HG03520 (cell line): ENCODE measurements at regions not wholly inside any gene's neighbourhood (a gene's known extent, or its start where the extent isn't known, plus 50 kb on each side); places are given as distances from the start of the nearest gene placed in this dataset.
A peak's percentile ranks its signal among the peaks of the same experiment; 100 is the strongest.

Experiments
- ATAC-seq: cut with Tn5 transposase; IDR thresholded peaks from one replicate; pipeline ENCODE4 v1.9.1; 2021; ENCODE audit warnings: mild to moderate bottlenecking, moderate library complexity; ENCODE audit not compliant: unreplicated experiment

- no peak for ATAC-seq
Measured at GRCh38 chr2:57864926-57865325, 181.7 kb upstream of the VRK2 start.

- no peak for ATAC-seq
Measured at GRCh38 chr2:57867730-57868129, 178.9 kb upstream of the VRK2 start.

DNA sequence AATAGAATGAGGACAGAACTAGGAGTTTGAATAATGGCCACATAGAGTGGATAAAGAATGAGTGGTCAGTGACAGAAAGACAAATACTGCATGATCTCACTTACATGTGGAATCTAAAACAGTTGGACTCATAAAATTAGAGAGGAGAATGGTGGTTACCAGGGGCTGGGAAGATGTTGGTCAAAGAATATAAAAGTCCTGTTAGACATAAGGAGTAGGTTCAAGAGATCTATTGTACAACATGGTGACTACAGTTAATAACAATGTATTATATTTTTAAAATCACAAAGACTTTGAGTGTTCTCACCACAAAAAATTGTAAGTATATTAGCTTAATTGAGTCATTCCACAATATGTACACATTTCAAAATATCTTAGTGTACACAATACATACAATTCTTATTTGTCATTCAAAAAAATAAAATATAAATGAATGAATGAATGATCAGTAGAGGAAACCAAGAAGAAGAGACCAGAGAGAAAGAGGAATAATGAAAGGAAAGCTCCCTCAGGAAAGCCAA is 177.9 kb upstream of the VRK2 start:
- no peak for ATAC-seq

DNA sequence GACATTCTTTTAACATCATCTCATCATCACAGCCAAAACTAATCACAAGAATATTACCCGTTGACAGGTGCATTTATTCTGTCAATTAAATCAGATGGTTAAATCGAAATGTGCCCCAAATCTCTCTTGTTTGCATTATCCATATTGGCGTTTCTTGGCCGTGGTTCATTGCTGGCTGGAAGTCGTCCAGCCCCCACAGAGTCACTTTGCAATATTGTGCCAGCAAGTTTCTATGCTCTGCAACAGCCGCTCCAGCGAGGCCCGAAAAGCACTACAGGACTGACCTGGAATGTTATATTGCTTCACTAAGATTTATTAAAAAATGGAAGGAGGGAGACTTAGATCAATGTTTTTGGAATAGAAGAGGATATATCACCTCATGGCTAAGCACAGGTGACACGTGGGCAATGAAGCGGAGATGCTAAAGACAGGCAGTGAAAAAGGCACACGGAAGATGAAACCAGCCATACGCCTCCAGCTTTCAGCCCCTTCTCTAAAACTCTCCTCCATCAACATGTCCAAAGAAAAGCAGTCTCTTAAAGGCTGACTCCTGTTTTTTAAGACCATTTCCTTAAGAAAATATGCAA is 176.8 kb upstream of the VRK2 start:
- no peak for ATAC-seq

- ATAC-seq: no peak
Measured at GRCh38 chr2:57876313-57876712, 170.3 kb upstream of the VRK2 start.

DNA sequence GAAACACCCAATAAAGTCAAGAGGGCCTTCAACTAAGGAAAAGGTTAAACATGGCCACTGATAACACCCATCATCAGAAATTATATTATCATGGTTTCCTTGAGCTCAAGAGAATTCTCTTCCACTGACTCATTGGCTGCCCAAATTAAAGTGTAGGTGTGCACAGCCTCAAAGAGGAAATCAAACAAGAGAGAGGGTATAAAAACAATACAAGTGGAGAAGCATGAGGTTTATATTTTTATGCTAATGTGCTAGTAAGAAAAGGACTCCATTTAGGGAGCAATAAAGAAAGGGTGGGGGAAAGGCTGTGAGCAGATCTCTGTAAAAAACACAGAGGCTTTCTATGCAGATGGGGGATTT is 168.8 kb upstream of the VRK2 start:
- no peak for ATAC-seq

GRCh38 chr2:57878171-57878865 is 168.3 kb upstream of the VRK2 start:
- no peak for ATAC-seq

- ATAC-seq: no peak
Measured at GRCh38 chr2:57878866-57879210, 167.8 kb upstream of the VRK2 start.

DNA sequence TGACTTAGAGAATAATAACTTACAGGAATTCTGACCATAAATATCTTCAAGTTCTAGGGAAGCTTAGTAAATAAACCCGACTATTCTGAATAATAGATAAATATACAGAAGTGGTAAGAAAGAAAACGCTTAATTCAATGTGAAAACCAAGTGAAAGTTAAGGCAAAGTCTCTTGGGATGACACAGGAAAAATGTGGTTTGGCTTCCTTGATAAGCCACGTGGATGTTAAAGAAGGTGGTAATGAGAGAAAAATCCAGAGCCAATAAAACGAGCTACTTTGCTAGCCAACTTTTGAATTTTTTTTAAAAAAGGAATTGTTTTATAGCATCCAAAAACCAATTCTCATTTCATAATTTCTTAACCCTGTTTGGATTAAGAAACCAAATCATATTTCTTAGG is 166.2 kb upstream of the VRK2 start:
- no peak for ATAC-seq

GRCh38 chr2:57880967-57881366 is 165.6 kb upstream of the VRK2 start:
- ATAC-seq: no peak

DNA sequence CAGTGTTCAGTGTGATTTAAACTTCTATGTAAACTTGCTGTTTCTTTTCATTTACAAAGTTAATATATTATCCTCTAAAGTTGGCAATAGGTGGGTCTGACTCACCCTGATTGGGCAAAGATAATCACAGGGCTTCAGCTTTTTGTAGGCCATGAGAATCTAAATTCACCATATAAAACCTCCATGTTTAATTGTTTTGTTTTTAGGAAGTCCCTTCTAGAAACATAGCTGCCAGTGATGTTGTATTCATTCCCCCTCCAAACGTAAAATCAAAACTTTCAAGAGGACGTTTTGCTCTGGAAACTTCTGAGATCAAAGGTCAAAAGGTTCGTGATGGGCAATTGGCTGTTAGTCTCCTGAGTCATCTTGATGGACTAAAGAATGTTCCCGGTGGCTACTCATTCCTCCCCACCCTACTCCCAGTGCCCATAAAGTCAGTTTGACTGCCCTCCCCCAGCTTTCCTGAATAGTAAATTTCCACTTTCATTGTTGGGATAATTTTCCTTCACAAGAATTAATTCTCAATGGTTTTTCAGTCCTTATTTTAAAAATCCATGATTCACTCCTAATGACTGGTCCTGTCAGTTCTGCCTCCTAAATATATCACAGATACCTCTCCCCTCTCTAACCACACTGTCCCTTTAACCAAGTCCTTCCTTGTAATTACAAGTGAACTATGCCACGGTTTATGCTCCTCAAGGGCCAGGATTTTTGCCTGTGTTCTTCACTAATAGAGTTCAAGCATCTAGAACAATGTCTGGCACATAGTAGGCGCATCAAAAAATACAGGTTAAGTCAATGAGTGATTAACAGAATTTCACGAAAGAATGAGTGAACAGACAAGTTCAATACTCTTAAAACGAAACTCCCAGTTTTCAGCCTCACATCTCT is 164.4 kb upstream of the VRK2 start:
- no peak for ATAC-seq

GRCh38 chr2:57882895-57883515 is 163.6 kb upstream of the VRK2 start:
- no peak for ATAC-seq

GRCh38 chr2:57884281-57884680 is 162.3 kb upstream of the VRK2 start:
- no peak for ATAC-seq

DNA sequence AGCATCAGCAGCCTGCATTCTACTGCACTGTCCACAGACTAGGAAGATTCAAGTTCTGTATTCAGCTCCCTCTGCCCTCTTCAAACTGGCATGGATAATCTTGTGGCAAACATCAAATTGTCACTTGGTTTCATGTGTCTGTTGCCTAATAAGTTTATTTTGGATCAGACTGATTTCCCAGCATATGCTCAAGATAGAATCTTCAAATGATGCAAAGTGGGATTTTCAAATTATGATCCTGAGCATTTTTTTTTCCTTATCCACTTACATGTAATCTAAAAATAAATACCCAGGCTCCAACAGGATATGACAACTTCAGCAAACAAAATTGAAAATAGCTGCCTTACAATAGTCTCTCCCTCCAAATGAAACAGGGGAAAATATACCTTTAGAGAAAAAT is 160.9 kb upstream of the VRK2 start:
- no peak for ATAC-seq

DNA sequence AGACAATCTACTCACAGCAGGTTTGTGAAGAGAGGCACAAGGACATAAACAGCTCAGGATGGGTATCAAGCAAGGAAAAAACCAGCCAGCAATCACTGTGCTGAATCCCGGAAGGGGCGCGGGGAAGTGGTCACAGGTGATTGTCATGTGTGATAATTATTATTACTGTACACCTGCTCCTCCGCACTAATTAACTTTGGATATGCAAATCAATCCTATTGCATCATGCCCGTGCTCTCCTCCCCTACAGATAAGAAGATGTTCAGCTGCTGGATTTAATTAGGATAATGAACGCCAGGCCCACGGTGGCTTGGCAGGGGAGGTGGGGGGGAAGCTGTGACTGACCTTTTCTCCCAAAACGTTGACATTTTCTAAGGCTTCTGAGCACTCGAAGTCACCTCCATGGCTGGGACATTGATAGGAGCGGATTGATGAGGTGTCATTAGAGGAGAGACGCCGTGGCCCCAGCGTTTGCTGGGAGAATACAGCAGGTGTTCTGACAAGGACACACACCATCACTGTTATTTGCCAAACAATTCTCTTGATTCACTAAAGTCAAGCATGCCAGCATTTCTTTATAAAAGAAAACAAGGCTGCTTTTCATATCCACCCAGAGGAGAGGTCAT is 160.3 kb upstream of the VRK2 start:
- ATAC-seq: no peak

DNA sequence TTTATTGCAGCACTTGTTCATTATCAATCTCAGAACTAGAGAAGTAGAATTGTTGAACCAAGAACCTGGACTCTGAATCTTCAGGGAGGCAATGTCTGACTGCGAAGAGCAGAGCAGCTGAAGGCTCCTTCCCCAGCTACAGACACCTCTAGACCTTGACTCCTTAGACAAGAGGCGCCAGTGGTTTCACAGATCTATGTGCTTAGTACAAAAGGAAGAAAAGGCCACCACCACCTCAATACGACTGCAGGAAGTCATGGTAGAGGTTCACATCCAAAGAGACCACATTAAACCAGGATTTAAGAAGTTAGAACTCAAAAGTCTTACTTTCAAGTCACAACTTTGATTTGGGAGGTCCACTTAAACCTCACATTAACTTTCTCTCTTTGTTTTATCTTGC is 158.1 kb upstream of the VRK2 start:
- no peak for ATAC-seq

- ATAC-seq: peak; percentile 54
Measured at GRCh38 chr2:57890464-57890863, 156.1 kb upstream of the VRK2 start.

GRCh38 chr2:57891086-57891712 is 155.4 kb upstream of the VRK2 start:
- ATAC-seq: no peak

GRCh38 chr2:57892920-57893319 is 153.7 kb upstream of the VRK2 start:
- ATAC-seq: peak; percentile 68

DNA sequence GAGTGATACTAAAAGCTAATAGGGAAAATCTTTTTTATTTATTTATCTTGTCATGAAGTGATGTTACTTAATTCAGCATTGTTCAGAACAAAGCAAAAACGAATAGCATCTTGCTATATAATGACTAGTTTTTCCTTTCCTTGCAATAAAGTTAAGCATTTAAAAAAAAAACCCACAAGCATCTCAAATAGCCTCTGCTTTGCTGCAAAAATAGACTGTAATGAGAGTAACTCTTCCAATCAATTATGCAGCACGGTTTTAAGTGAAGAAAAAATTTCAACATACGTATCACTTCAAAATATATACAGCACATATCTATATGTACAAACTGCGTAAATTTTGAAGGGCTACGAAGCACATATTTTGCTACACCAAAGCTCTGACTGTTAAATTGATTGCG is 153.3 kb upstream of the VRK2 start:
- ATAC-seq: no peak

GRCh38 chr2:57893786-57894185 is 152.8 kb upstream of the VRK2 start:
- no peak for ATAC-seq
